GM23338 (cell line): ENCODE measurements at regions not wholly inside any gene's neighbourhood (a gene's known extent, or its start where the extent isn't known, plus 50 kb on each side); places are given as distances from the start of the nearest gene placed in this dataset.

Experiments
- ATAC-seq: fragments of 200-7000 bp; cut with Tn5 transposase; 3 replicates; pipeline ENCODE4 v1.9.1; 2020
- DNase-seq: peaks from one replicate; pipeline ENCODE4 v3.0.0-alpha.2; 2015; ENCODE audit warnings: low spot score
- H2AFZ ChIP-seq: fragments of 200-600 bp; sonication (generic); 2 replicates; pipeline ENCODE4 v1.8.0; 2016; ENCODE audit warnings: antibody characterized with exemption, mild to moderate bottlenecking, moderate library complexity
- H3F3A ChIP-seq: fragments of 200-600 bp; sonication (generic); replicated peaks from 2 replicates; pipeline ENCODE4 v1.8.0; 2017; ENCODE audit warnings: antibody characterized with exemption, mixed run types, low read depth
- H3K27ac ChIP-seq: fragments of 200-600 bp; sonication (generic); 2 replicates; pipeline ENCODE4 v1.6.1; 2016; ENCODE audit warnings: low read depth
- H3K27me3 ChIP-seq: fragments of 200-600 bp; sonication (generic); 2 replicates; pipeline ENCODE4 v1.8.0; 2016; ENCODE audit warnings: mild to moderate bottlenecking, mixed run types, moderate library complexity; ENCODE audit not compliant: insufficient read depth
- H3K36me3 ChIP-seq: fragments of 200-600 bp; sonication (generic); 2 replicates; pipeline ENCODE4 v1.8.0; 2016; ENCODE audit warnings: mild to moderate bottlenecking; ENCODE audit not compliant: insufficient read depth
- H3K4me1 ChIP-seq: fragments of 200-600 bp; sonication (generic); 2 replicates; pipeline ENCODE4 v1.8.0; 2016; ENCODE audit warnings: mild to moderate bottlenecking, moderate library complexity; ENCODE audit not compliant: insufficient read depth
- H3K4me2 ChIP-seq: fragments of 200-600 bp; sonication (generic); 2 replicates; pipeline ENCODE4 v1.7.1; 2017; ENCODE audit warnings: mixed run types
- H3K4me3 ChIP-seq: fragments of 200-600 bp; sonication (generic); 2 replicates; pipeline ENCODE4 v1.6.1; 2016; ENCODE audit warnings: mixed run types
- H3K79me2 ChIP-seq: fragments of 200-600 bp; sonication (generic); replicated peaks from 2 replicates; pipeline ENCODE4 v1.8.0; 2017; ENCODE audit warnings: mild to moderate bottlenecking; ENCODE audit not compliant: insufficient read depth
- H3K9me2 ChIP-seq: fragments of 200-600 bp; sonication (generic); 2 replicates; pipeline ENCODE4 v1.8.0; 2017; ENCODE audit not compliant: insufficient read depth
- H4K20me1 ChIP-seq: fragments of 200-600 bp; sonication (generic); replicated peaks from 2 replicates; pipeline ENCODE4 v1.8.0; 2017; ENCODE audit warnings: mild to moderate bottlenecking; ENCODE audit not compliant: insufficient read depth
- H3K27ac Mint-ChIP-seq: 2 replicates; pipeline ENCODE4 v1.8.0; 2020; ENCODE audit warnings: inconsistent platforms, mild to moderate bottlenecking, moderate library complexity, mixed read lengths
- H3K27me3 Mint-ChIP-seq: 3 replicates; pipeline ENCODE4 v1.8.0; 2022; ENCODE audit warnings: low read depth, mild to moderate bottlenecking, moderate library complexity, mixed read lengths, inconsistent platforms; ENCODE audit not compliant: insufficient read depth, poor library complexity
- H3K36me3 Mint-ChIP-seq: 3 replicates; pipeline ENCODE4 v1.8.0; 2021; ENCODE audit warnings: low read depth, mild to moderate bottlenecking, inconsistent platforms, moderate library complexity, mixed read lengths
- H3K4me1 Mint-ChIP-seq: 3 replicates; pipeline ENCODE4 v1.8.0; 2020; ENCODE audit warnings: mild to moderate bottlenecking, inconsistent platforms, mixed read lengths
- H3K4me3 Mint-ChIP-seq: 3 replicates; pipeline ENCODE4 v1.8.0; 2021; ENCODE audit warnings: moderate library complexity, mild to moderate bottlenecking, inconsistent platforms, mixed read lengths
- H3K9me3 Mint-ChIP-seq: 3 replicates; pipeline ENCODE4 v1.8.0; 2020; ENCODE audit warnings: moderate library complexity, mild to moderate bottlenecking, inconsistent platforms, mixed read lengths
- CREB1 ChIP-seq: fragments of 250-450 bp; sonication (Bioruptor Pico); IDR thresholded peaks from 2 replicates; pipeline ENCODE4 v1.5.0; 2020; ENCODE audit warnings: low read depth, mild to moderate bottlenecking, moderate library complexity
- CTCF ChIP-seq, 2 experiments: fragments of 200-600 bp in 1 of 2; sonication (generic) in 1 of 2; conservative IDR thresholded peaks; 2 replicates each; pipeline versions ENCODE4 v1.5.1 to v1.6.1; 2016 to 2017; ENCODE audit warnings: antibody characterized with exemption in 2 of 2, low read depth in 2 of 2, mild to moderate bottlenecking in 2 of 2, moderate library complexity in 1 of 2
- ETS1 ChIP-seq: IDR thresholded peaks from 2 replicates; pipeline ENCODE4 v1.6.1; 2016; ENCODE audit warnings: antibody characterized with exemption
- EZH2 ChIP-seq: fragments of 200-600 bp; sonication (generic); IDR thresholded peaks from one replicate; pipeline ENCODE4 v1.8.0; 2017; ENCODE audit warnings: antibody characterized with exemption, mild to moderate bottlenecking, low read depth; ENCODE audit not compliant: unreplicated experiment
- EZH2phosphoT487 ChIP-seq: fragments of 200-600 bp; sonication (generic); IDR thresholded peaks from one replicate; pipeline ENCODE4 v1.8.1; 2018; ENCODE audit warnings: antibody characterized with exemption; ENCODE audit not compliant: unreplicated experiment
- JUNB ChIP-seq: IDR thresholded peaks from one replicate; pipeline ENCODE4 v1.6.1; 2016; ENCODE audit warnings: antibody characterized with exemption; ENCODE audit not compliant: unreplicated experiment
- REST ChIP-seq: IDR thresholded peaks from one replicate; pipeline ENCODE4 v1.6.1; 2018; ENCODE audit warnings: antibody characterized with exemption; ENCODE audit not compliant: unreplicated experiment
- ZNF114 ChIP-seq: fragments of 250-450 bp; sonication (Bioruptor Pico); IDR thresholded peaks from 2 replicates; pipeline ENCODE4 v1.5.0; 2020; ENCODE audit warnings: mild to moderate bottlenecking, moderate library complexity
- ZNF331 ChIP-seq: fragments of 250-450 bp; sonication (Bioruptor Pico); IDR thresholded peaks from 2 replicates; pipeline ENCODE4 v1.5.0; 2020; ENCODE audit warnings: low read depth, mild to moderate bottlenecking, moderate library complexity
- ZNF462 ChIP-seq: fragments of 250-450 bp; sonication (Bioruptor Pico); IDR thresholded peaks from 2 replicates; pipeline ENCODE4 v1.5.0; 2020; ENCODE audit warnings: mild to moderate bottlenecking, moderate library complexity

- Histone ChIP-seq H2AFZ (no peak overlapping the region; the same call in 1 of the 2 replicates), H4K20me1 (no peaks in the 10 kb centered on the region), H3K4me2 (no peak overlapping the region), H3F3A (no peaks in the 10 kb centered on the region), H3K27me3 (no peaks in the 10 kb centered on the region), H3K27ac (no peak overlapping the region), H3K9me2 (no peaks in the 10 kb centered on the region), H3K4me3 (no peak overlapping the region), H3K79me2 (no peaks in the 10 kb centered on the region), H3K36me3 (no peaks in the 10 kb centered on the region), H3K4me1 (no peaks in the 10 kb centered on the region)
- peak; percentile 0 for DNase-seq
- no peak for ATAC-seq
- Mint-ChIP-seq H3K27me3 (no peaks in the 10 kb centered on the region), H3K27ac (no peak overlapping the region), H3K4me3 (no peak overlapping the region), H3K36me3 (no peaks in the 10 kb centered on the region), H3K9me3 (no peaks in the 10 kb centered on the region), H3K4me1 (peaks cover 11% of the 10 kb centered on the region)
- no peak for TF ChIP-seq ZNF331 (CRISPR knock-in tag)
- no peak for TF ChIP-seq EZH2phosphoT487
- no peak for TF ChIP-seq JUNB
- no peak for TF ChIP-seq EZH2
- no peak for TF ChIP-seq CREB1 (CRISPR knock-in tag)
- TF ChIP-seq ZNF114 (CRISPR knock-in tag), result no peak
- no peak for TF ChIP-seq ETS1
- TF ChIP-seq CTCF (conservative IDR thresholded peaks at IDR 0.05; ENCODE audit: low read depth in 2 of 2), result no peak
- TF ChIP-seq REST, result no peak
- no peak for TF ChIP-seq ZNF462 (CRISPR knock-in tag)
Measured at GRCh38 chr6:167398214-167399050, 73.5 kb downstream of the TTLL2 start.
